HepG2 (cell line): ENCODE measurements at regions not wholly inside any gene's neighbourhood (a gene's known extent, or its start where the extent isn't known, plus 50 kb on each side); places are given as distances from the start of the nearest gene placed in this dataset.

ENCODE experiments used
- ATAC-seq: fragments of 200-7000 bp; cut with Tn5 transposase; 3 replicates; pipeline ENCODE4 v1.9.1; 2020; ENCODE audit warnings: mild to moderate bottlenecking, moderate library complexity
- BruUV-seq: library from RNA; stranded (reverse); fragments of 400-500 nt; replicated peaks from 2 replicates; lab custom pipeline; 2021; lab: Mats Ljungman, UMichigan
- CTCF ChIA-PET: fragments of 300-600 bp; formaldehyde crosslinking; extraction: SDS; loops from one replicate; lab custom pipeline; 2021; ENCODE audit warnings: low total read pairs, inconsistent platforms, low intra/inter-chr PET ratio; lab: Yijun Ruan, JAX
- POLR2A ChIA-PET: fragments of 350-600 bp; sonication (Branson Sonifier 250); formaldehyde crosslinking; loops from one replicate; lab custom pipeline; 2020; ENCODE audit warnings: antibody characterized with exemption, inconsistent platforms; lab: Yijun Ruan, JAX
- DNase-seq: peaks from one replicate; pipeline ENCODE4 v3.0.0-alpha.2; 2015; ENCODE audit warnings: low spot score
- FAIRE-seq: peaks from 3 replicates; lab custom pipeline; 2011; peaks lifted over from hg19 to GRCh38; lab: Jason Lieb, UNC
- H2AFZ ChIP-seq: one replicate; pipeline ENCODE4 v1.6.1; 2011; ENCODE audit warnings: low read length, inconsistent platforms
- H3K27ac ChIP-seq: fragments of 300-600 bp; 3 replicates; pipeline ENCODE4 v1.8.0; 2011; ENCODE audit warnings: mixed run types, mild to moderate bottlenecking, mixed read lengths, low read length, inconsistent platforms; ENCODE audit not compliant: insufficient read depth; ENCODE audit errors: extremely low read length
- H3K27me3 ChIP-seq, 2 experiments: fragments of 200-600 bp in 1 of 2; 2 replicates in 1 of 2; 3 replicates in 1 of 2; pipeline versions ENCODE4 v1.6.0 to v1.8.0; 2011; ENCODE audit warnings: low read length in 2 of 2, mild to moderate bottlenecking in 2 of 2, moderate library complexity in 2 of 2, inconsistent platforms in 1 of 2; ENCODE audit not compliant: insufficient read depth in 2 of 2, control insufficient read depth in 1 of 2
- H3K36me3 ChIP-seq, 2 experiments: fragments of 200-600 bp in 1 of 2; replicated peaks in 1 of 2; 2 replicates in 1 of 2; 3 replicates in 1 of 2; pipeline versions ENCODE4 v1.5.1 to v1.8.0; 2011; ENCODE audit warnings: low read length in 2 of 2, inconsistent platforms in 1 of 2; ENCODE audit not compliant: insufficient read depth in 2 of 2, control insufficient read depth in 1 of 2
- H3K4me1 ChIP-seq: 2 replicates; pipeline ENCODE4 v1.5.1; 2012; ENCODE audit warnings: low read length, inconsistent platforms; ENCODE audit not compliant: insufficient read depth
- H3K4me2 ChIP-seq: 2 replicates; pipeline ENCODE4 v1.6.0; 2011; ENCODE audit warnings: low read depth, low read length, inconsistent platforms
- H3K4me3 ChIP-seq, 3 experiments: fragments of 200-600 bp in 1 of 3; sonication (generic), shearing (Covaris generic) in 1 of 3; replicated peaks in 1 of 3; 2 replicates each; pipeline ENCODE4 v1.5.1; 2011 to 2016; ENCODE audit warnings: low read length in 3 of 3, inconsistent platforms in 2 of 3, low read depth in 2 of 3, mild to moderate bottlenecking in 2 of 3, control low read depth in 1 of 3, mixed read lengths in 1 of 3; ENCODE audit not compliant: insufficient read depth in 1 of 3
- H3K79me2 ChIP-seq: one replicate; pipeline ENCODE4 v1.6.1; 2011; ENCODE audit warnings: low read length, inconsistent platforms; ENCODE audit not compliant: insufficient read depth
- H3K9ac ChIP-seq: 2 replicates; pipeline ENCODE4 v1.6.0; 2011; ENCODE audit warnings: mild to moderate bottlenecking, low read depth, low read length, inconsistent platforms; ENCODE audit not compliant: insufficient read depth
- H3K9me3 ChIP-seq: 2 replicates; pipeline ENCODE4 v1.5.1; 2012; ENCODE audit warnings: mild to moderate bottlenecking, low read length
- H4K20me1 ChIP-seq: 2 replicates; pipeline ENCODE4 v1.6.0; 2011; ENCODE audit warnings: inconsistent platforms, mild to moderate bottlenecking, low read length, moderate library complexity; ENCODE audit not compliant: insufficient read depth
- ARHGAP35 ChIP-seq: sonication (generic); formaldehyde crosslinking; IDR thresholded peaks from 2 replicates; pipeline ENCODE4 v1.9.0; 2022; ENCODE audit warnings: mild to moderate bottlenecking, inconsistent platforms, moderate library complexity, missing genetic modification reagents, borderline replicate concordance
- CHD4 ChIP-seq: fragments of 200-600 bp; sonication (generic); IDR thresholded peaks from 2 replicates; pipeline ENCODE4 v1.7.0; 2017; ENCODE audit warnings: mild to moderate bottlenecking, low read length, borderline replicate concordance
- DPF2 ChIP-seq: sonication (generic); formaldehyde crosslinking; IDR thresholded peaks from 2 replicates; pipeline ENCODE4 v1.4.0; 2020; ENCODE audit warnings: mild to moderate bottlenecking, low read depth, missing genetic modification reagents, borderline replicate concordance
- KDM2A ChIP-seq: sonication (generic); formaldehyde crosslinking; IDR thresholded peaks from 2 replicates; pipeline ENCODE4 v1.4.0; 2020; ENCODE audit warnings: low read depth, missing genetic modification reagents, borderline replicate concordance
- REST ChIP-seq, 2 experiments: IDR thresholded peaks; 2 replicates each; pipeline ENCODE4 v1.6.1; 2011 to 2012; ENCODE audit warnings: low read length in 2 of 2, borderline replicate concordance in 1 of 2, low read depth in 1 of 2, mild to moderate bottlenecking in 1 of 2, moderate library complexity in 1 of 2
- WGBS: methylation state at CpG from one replicate; pipeline ENCODE4 v1.1.6; 2017; ENCODE audit warnings: low lambda C conversion rate; 5-methylcytosine and 5-hydroxymethylcytosine counted together
- in situ Hi-C: cut with HindIII; loops from 2 replicates; pipeline ENCODE4 v1.10.0; 2017; ENCODE audit warnings: low pct_unique_long_range_greater_than_20kb; ENCODE audit not compliant: extremely low pct_ligation_motif_present
- intact Hi-C: fragments of 100-400 bp; cut with micrococcal nuclease; formaldehyde crosslinking; loops from one replicate; pipeline ENCODE4 v1.10.0; 2022; ENCODE audit not compliant: unreplicated experiment
- TF ChIP-seq, protein P1 (sequence below): sonication (generic); formaldehyde crosslinking; IDR thresholded peaks from 2 replicates; pipeline ENCODE4 v1.4.0; 2020; ENCODE audit warnings: mild to moderate bottlenecking, missing genetic modification reagents

DNA sequence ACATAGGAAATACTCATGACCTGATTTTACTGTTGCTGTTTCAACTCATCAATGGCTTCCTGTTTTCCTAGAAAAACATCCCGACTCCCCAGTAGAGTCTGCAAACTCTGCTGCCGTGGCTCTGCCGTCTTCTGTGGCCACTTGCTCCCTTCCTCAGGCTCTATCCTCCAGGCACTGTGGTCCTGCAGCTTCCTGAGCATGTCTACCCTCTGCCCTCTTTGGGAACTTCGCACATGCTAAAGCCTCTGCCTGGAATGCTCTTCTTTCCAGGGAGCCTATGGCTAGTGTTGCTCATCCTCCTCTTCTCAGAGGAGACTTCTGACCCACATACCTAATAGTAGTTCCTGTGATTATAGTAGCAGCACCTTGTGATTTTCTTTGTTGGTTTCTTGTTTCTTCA, 256.9 kb downstream of the MAN2A1 start:
- intact Hi-C loops, result no loop called here
- POLR2A ChIA-PET, result interaction anchor here (1.8 kb wide), 1 partner anchor 44 kb away, joined by 6 read pairs; no protein-coding TSS in a partner anchor
- no TSS peak for BruUV-seq
- no peaks in the 10 kb centered on the region for H3K27me3 ChIP-seq
- 83% methylated on average over 4 of the region's 4 CpGs for WGBS
- no peak for TF ChIP-seq DPF2 (CRISPR knock-in tag)
- no peak for TF ChIP-seq REST (IDR thresholded peaks at IDR 0.05; ENCODE audit: borderline replicate concordance in 1 of 2, low read depth in 1 of 2, low read length in 2 of 2)
- TF ChIP-seq, protein P1, sequence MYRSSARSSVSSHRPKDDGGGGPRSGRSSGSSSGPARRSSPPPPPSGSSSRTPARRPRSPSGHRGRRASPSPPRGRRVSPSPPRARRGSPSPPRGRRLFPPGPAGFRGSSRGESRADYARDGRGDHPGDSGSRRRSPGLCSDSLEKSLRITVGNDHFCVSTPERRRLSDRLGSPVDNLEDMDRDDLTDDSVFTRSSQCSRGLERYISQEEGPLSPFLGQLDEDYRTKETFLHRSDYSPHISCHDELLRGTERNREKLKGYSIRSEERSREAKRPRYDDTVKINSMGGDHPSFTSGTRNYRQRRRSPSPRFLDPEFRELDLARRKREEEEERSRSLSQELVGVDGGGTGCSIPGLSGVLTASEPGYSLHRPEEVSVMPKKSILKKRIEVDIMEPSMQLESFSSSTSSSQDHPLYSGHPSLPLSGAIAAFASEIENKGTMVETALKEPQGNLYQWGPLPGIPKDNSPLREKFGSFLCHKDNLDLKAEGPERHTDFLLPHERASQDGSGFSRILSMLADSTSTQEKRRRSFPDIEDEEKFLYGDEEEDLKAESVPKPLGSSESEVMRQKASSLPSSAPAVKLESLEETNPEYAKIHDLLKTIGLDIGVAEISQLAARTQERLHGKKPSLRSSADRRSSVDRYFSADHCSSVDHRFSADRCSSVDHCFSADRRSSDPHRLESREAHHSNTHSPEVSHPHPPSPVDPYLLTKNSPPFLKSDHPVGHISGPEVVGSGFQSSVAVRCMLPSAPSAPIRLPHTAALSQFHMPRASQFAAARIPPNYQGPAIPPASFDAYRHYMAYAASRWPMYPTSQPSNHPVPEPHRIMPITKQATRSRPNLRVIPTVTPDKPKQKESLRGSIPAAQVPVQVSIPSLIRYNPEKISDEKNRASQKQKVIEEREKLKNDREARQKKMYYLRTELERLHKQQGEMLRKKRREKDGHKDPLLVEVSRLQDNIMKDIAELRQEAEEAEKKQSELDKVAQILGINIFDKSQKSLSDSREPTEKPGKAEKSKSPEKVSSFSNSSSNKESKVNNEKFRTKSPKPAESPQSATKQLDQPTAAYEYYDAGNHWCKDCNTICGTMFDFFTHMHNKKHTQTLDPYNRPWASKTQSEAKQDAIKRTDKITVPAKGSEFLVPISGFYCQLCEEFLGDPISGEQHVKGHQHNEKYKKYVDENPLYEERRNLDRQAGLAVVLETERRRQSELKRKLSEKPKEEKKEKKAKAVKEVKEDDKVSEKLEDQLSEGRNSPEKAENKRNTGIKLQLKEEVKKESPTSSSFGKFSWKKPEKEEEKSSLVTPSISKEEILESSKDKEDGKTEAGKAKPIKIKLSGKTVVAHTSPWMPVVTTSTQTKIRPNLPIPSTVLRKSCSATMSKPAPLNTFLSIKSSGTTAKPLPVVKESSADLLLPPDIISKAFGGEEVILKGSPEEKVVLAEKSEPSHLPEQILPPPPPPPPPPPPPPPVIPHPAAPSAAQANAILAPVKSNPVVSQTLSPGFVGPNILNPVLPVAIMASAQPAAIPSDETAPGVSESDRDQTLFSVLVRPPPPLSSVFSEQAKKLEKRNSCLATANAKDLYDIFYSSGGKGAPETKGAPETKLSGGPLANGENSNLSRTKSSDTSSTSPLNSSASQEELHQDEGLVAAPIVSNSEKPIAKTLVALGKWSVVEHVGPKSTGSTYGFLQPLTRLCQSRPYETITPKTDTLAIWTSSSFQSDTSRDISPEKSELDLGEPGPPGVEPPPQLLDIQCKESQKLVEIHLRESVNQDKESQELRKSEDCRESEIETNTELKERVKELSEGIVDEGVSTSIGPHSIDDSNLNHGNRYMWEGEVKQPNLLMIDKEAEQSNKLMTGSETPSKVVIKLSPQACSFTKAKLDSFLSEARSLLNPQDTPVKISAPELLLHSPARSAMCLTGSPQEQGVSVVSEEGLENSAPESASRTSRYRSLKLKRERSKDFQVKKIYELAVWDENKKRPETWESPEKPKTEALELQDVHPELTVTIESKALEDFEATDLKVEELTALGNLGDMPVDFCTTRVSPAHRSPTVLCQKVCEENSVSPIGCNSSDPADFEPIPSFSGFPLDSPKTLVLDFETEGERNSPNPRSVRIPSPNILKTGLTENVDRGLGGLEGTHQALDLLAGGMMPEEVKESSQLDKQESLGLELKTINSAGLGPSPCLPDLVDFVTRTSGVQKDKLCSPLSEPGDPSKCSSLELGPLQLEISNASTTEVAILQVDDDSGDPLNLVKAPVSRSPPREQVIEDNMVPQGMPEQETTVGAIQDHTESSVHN (CRISPR knock-in tag), result no peak
- TF ChIP-seq KDM2A (CRISPR knock-in tag), result no peak
- TF ChIP-seq ARHGAP35 (CRISPR knock-in tag), result no peak
- TF ChIP-seq CHD4, result no peak
- TF ChIP-seq, all 625 proteins: peak for 0
- Histone ChIP-seq H3K9me3 (no peaks in the 10 kb centered on the region), H3K36me3 (no peaks in the 10 kb centered on the region), H3K9ac (no peak overlapping the region), H3K4me1 (peaks cover 30% of the 10 kb centered on the region), H3K79me2 (no peaks in the 10 kb centered on the region), H3K4me3 (no peak overlapping the region), H4K20me1 (no peaks in the 10 kb centered on the region), H3K27ac (no peak overlapping the region), H3K4me2 (no peak overlapping the region), H2AFZ (no peak overlapping the region)
- ATAC-seq (no peak), DNase-seq (no peak), FAIRE-seq (no peak)
- in situ Hi-C loops, result no loop called here
- CTCF ChIA-PET, result no interaction called here
